MM.1S (cell line): ENCODE measurements at regions not wholly inside any gene's neighbourhood (a gene's known extent, or its start where the extent isn't known, plus 50 kb on each side); places are given as distances from the start of the nearest gene placed in this dataset.

Source experiments
- CTCF ChIP-seq: fragments of 300-600 bp; sonication (generic); IDR thresholded peaks from 2 replicates; pipeline ENCODE4 v1.5.1; 2016; ENCODE audit warnings: antibody characterized with exemption, low read length, mixed read lengths
- EZH2 ChIP-seq: fragments of 300-600 bp; sonication (generic); optimal IDR thresholded peaks from 2 replicates; pipeline ENCODE3; 2017; ENCODE audit warnings: low read depth, mild to moderate bottlenecking, antibody characterized with exemption, low read length, mixed read lengths
- EZH2phosphoT487 ChIP-seq: fragments of 300-600 bp; sonication (generic); IDR thresholded peaks from 2 replicates; pipeline ENCODE4 v1.6.1; 2018; ENCODE audit warnings: antibody characterized with exemption, low read length

- TF ChIP-seq EZH2 (no peak), CTCF (no peak), EZH2phosphoT487 (no peak)
These were observed 514.6 kb downstream of the ZNF608 start for GRCh38 chr5:124231802-124232201.
